ENCODE measurements at regions not wholly inside any gene's neighbourhood (a gene's known extent, or its start where the extent isn't known, plus 50 kb on each side); places are given as distances from the start of the nearest gene placed in this dataset.

DNA sequence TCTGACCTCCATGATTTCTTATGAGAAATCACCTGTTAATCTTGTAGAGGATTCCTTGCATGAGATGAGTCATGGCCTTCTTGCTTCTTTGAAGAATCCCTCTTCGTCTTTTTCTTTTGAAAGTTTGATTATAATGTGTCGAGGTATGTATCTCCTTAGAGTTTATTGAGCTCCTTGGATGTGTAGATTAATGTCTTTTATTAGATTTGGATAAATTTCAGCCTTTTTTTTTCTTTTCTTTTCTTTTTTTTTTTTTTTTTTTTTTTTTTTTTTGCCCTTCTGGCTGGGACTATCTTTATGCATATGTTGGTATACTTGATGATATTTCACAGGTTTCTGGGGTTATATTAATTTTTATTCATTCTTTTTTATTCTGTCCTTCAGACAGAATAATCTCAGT, 72.3 kb upstream of the ITGA4 start:
- no peak for DNase-seq (ENCODE audit: low read depth)

DNA sequence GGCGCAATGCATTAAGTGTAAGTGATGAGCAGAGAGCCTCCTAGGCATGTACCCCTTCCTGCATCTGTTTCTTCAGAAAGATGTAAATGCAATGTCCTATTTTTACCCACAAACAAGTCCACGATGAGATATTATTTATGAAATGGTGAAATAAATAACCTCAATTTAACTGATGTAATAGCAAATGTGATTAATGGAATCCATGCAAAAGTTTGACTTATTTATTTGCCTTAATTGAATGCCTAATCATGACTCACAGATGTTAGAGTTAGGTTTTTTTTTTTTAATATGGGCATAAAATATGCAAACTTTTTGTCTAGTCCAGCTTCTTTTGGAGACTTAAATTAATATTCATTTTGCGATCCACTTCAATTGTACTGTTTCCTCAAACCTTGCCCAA, 67.7 kb upstream of the ITGA4 start:
- DNase-seq (ENCODE audit: low read depth): no peak

DNA sequence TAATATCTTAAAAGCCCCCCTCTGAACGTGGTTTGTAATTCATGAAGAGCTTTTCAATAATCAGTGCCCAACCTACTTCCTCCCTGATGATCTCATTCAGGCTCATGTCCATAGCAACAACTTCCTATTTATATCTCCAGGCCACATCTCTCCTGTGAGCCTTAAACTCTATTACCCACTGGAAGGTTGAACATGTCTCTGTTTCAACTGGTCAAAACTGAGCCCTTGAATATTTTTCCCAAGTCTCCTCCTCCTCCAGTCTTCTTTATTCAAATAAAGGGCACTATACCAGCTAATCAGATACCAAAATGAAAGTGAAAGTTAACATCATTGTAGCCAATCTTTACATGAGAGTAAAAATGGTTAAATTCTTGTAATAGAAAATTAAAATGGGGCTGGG, 63.7 kb upstream of the ITGA4 start:
- no peak for DNase-seq (ENCODE audit: low read depth)

DNA sequence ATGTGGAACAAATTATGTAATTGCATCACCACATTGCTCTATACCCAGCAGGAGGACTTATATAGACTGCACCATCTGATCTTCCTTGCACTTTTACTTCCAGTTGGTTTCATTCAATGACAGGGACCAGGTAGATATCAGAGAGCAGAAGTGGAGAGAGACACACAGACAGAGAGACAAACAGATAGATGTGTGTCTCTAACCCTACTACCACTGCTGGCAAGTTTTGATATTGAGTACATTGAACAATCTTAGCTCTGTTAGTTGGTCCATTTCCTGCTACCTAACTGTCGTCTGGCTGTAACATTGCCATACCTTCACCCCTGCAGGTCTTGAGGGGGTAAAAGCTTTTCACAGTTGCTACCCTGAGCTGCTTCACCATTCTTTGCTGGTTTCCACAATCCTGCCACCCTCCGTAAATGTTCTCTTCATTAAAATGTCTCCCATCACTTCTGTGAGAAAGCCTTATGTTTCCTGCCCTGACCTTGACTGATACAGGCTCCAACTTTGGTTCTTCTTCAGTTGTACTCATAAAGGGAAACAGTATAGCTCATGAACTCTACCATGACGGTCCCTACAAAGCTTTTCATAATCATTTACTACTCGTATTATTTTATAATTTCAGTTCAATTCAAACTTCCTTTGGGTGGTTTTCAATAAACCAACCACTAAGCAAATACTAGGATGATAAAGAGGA, 62.3 kb upstream of the ITGA4 start:
- no peak for DNase-seq (ENCODE audit: low read depth)

DNA sequence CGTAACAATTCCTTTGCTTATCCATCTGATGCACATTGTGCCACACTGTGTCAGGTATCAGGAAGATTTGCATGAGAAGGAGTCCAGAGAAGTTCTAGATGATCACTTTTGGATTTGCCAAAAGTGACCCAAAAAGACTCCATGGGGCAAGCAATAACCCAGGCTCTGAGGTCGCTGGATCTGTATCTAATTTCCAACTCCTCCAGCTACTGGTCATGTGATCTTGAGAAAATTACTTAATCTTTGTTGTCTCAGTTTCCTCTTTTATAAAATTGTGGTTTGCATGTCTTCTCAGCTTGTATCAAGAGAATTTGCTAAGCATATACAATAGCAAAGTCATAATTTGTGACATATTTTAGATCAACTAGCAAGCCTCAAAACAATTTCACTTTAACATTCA, 61.3 kb upstream of the ITGA4 start:
- DNase-seq (ENCODE audit: low read depth): no peak

DNA sequence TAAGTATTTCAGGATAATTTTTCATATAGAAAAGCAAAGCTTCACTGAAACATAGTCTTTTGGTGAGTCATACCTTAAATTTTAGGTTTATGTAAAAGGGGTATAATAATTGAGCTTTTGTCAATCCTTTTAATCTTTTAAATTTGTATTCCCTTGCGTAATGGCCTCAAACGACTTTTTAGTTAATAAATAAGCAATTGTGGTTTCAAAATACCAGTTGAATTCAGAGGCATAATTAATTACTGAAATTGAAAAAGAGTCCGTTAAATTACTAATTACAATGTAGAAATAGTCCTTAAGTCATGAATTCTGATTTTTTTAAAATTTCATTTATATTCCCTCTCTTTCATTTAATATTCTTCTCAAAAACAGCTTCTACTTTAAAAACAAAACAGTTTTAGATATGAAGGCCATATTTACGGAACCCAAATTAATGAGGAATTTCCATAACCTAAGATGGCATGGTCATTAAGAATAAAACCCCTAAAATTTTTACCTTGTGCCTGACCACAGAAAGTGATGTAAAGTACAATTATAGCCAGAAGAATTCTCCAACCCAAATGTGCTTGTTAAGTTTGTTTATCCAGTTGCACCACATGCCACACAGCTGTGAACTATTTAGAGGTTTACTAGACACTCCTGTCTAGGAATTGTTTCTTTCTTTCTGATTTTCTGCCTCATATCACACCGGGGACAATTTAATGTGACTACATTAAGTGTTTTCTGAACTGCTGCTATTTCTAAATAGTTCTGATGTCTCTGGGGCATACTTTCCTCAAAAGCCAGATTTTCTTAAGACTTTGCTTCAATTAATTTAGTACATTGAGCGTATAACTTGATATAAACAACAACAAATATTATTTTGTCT, 60.7 kb upstream of the ITGA4 start:
- no peak for DNase-seq (ENCODE audit: low read depth)

DNA sequence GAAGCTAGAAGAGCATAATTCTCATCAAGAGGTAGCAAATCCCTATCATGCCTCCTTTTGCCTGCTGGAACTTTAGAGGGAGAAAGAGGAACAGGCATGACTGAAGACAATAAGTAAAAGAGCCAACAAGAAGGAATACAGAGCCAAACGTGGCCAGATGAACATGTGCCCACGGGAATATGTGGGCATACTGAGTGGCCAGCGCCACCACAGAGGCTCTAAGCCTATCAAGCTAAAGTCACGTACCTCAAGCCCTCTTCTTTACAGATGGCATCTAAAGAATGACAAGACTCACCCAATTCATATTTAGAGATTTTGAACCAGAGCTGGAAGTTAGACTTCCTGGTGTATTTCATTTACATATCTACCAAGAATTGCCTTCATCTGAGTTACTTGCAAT, 59.9 kb upstream of the ITGA4 start:
- DNase-seq (ENCODE audit: low read depth): no peak

DNA sequence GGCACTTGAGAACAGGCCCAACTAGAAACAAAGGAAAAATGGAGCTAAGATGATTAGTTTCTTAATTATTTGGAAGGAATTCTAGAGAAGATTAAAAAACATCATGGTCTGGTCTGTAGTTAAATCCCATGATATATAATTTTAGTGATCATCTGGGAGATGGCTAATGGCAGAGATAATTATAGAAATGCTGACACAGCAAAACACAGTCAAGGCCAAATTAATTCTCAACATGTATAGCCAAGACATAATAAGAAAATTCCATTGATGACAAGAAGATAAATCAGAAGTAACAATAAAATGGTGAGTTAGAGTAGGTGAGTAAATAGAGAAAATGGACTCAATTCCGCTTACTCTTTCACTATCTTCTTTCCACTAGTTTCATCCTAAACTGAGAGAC, 59.2 kb upstream of the ITGA4 start:
- no peak for DNase-seq (ENCODE audit: low read depth)

DNA sequence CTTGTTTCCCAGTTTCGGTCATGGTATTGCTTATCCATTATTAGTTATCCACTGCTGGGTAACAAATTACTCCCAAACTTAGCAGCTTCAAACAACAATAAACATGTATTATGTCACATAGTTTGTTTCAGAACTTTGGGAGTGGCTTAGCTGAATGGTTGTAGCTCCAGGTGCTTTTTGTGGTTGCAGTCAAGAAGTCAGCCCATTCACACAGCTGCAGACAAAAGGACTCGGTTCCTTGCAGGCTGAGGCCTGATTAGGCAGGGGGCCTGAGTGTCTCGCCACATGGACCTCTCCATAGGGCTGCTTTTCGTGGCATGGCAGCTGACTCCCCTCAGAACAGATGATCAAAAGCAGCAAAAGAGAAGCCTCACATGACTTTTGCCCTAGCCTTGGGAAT, 58.2 kb upstream of the ITGA4 start:
- DNase-seq (ENCODE audit: low read depth): no peak

DNA sequence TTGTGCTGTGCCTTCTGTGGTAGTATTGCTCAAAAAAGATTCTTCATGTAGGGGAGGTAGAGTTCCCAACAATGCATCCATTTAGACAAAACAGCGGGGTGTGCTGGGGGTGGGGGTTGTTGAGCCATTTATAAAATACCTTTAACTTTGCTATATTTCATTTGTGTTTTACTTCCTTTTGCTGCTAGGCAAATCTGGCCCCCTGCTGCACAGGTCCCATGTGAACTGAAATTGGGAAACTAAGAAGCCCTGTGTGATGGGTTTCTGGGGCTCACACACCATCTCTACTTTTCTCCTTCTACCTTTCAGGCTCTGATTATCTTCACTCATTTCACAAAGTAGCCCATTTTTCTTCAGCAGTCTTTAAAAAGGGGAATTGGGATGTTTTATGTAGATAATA, 52.7 kb upstream of the ITGA4 start:
- no peak for DNase-seq (ENCODE audit: low read depth)

DNA sequence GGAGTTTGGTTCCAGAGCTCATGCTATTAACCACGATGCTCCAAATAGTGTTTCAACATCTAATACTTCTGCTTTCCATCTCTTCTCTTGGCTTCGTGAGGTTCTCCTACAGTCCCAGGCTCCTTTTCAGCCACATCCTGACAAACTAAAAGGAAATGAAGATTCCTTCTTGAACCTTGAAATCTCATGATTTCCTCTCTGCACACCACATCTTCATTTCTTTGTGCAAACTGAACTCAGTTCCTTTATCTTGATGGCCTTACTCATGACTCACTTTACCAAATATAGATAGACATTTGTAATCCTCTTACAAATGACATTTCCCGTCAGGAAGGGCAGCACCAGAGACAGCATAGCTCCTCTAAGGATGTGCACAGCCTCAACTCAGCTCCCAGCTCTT, 50.0 kb upstream of the ITGA4 start:
- DNase-seq (ENCODE audit: low read depth): no peak

Data from activated T-cell treated with anti-CD3 and anti-CD28 coated beads for 24 hours (primary cell).